Panc1 (cell line): ENCODE measurements at regions not wholly inside any gene's neighbourhood (a gene's known extent, or its start where the extent isn't known, plus 50 kb on each side); places are given as distances from the start of the nearest gene placed in this dataset.

Experiments
- ATAC-seq: fragments of 200-7000 bp; cut with Tn5 transposase; 2 replicates; pipeline ENCODE4 v1.9.1; 2020; ENCODE audit warnings: mild to moderate bottlenecking, moderate library complexity
- BruUV-seq: library from RNA; stranded (reverse); fragments of 400-500 nt; replicated peaks from 2 replicates; lab custom pipeline; 2021; lab: Mats Ljungman, UMichigan
- CTCF ChIA-PET: fragments of 300-600 bp; sonication (Branson Sonifier 250); formaldehyde crosslinking; loops from one replicate; lab custom pipeline; 2022; ENCODE audit warnings: antibody characterized with exemption; lab: Charles Lee
- POLR2A ChIA-PET: fragments of 300-600 bp; sonication (Branson Sonifier 250); formaldehyde crosslinking; loops from one replicate; lab custom pipeline; 2022; ENCODE audit warnings: antibody characterized with exemption; lab: Charles Lee
- DNase-seq: peaks from one replicate; pipeline ENCODE4 v3.0.0-alpha.2; 2010; ENCODE audit warnings: low read depth, low spot score
- H3K27ac ChIP-seq: 2 replicates; pipeline ENCODE4 v1.5.1; 2011; ENCODE audit warnings: mild to moderate bottlenecking, low read length, inconsistent platforms
- H3K27me3 ChIP-seq: fragments of 200-500 bp; sonication (Bioruptor generic); 2 replicates; pipeline ENCODE4 v1.6.0; 2014; ENCODE audit warnings: low read length, inconsistent platforms; ENCODE audit not compliant: control insufficient read depth, insufficient read depth
- H3K36me3 ChIP-seq: fragments of 200-500 bp; sonication (Bioruptor generic); 2 replicates; pipeline ENCODE4 v1.5.1; 2014; ENCODE audit warnings: inconsistent platforms, mild to moderate bottlenecking, low read length, moderate library complexity; ENCODE audit not compliant: control insufficient read depth, insufficient read depth
- H3K4me1 ChIP-seq: 2 replicates; pipeline ENCODE4 v1.5.1; 2011; ENCODE audit warnings: inconsistent platforms, mild to moderate bottlenecking, low read length, moderate library complexity; ENCODE audit not compliant: control insufficient read depth, insufficient read depth
- H3K4me3 ChIP-seq, 2 experiments: 2 replicates each; pipeline ENCODE4 v1.5.1; 2011 to 2012; ENCODE audit warnings: low read depth in 2 of 2, low read length in 2 of 2, mild to moderate bottlenecking in 2 of 2, inconsistent platforms in 1 of 2, moderate library complexity in 1 of 2
- H3K9me3 ChIP-seq: fragments of 200-500 bp; sonication (Bioruptor generic); 2 replicates; pipeline ENCODE4 v1.5.1; 2014; ENCODE audit warnings: low read depth, mild to moderate bottlenecking, inconsistent platforms, low read length, moderate library complexity; ENCODE audit not compliant: control insufficient read depth, insufficient read depth
- POLR2AphosphoS5 ChIP-seq: IDR thresholded peaks from 2 replicates; pipeline ENCODE4 v1.6.1; 2012; ENCODE audit warnings: mild to moderate bottlenecking, low read depth, low read length, moderate library complexity
- REST ChIP-seq, 2 experiments: IDR thresholded peaks; 2 replicates each; pipeline ENCODE4 v1.6.1; 2011 to 2012; ENCODE audit warnings: low read depth in 2 of 2, control low read depth in 1 of 2, low read length in 1 of 2, mild to moderate bottlenecking in 1 of 2, moderate library complexity in 1 of 2; ENCODE audit not compliant: insufficient read depth in 1 of 2
- SIN3A ChIP-seq: IDR thresholded peaks from 2 replicates; pipeline ENCODE4 v1.6.1; 2012; ENCODE audit warnings: low read depth, mild to moderate bottlenecking, low read length, moderate library complexity, borderline replicate concordance; ENCODE audit not compliant: insufficient read depth
- TCF7L2 ChIP-seq: IDR thresholded peaks from 2 replicates; pipeline ENCODE4 v1.6.1; 2011; ENCODE audit warnings: mild to moderate bottlenecking, low read depth, low read length, inconsistent platforms
- in situ Hi-C: cut with HindIII; loops from 2 replicates; pipeline ENCODE4 v1.10.0; 2016; ENCODE audit warnings: low sequenced_read_pairs, low pct_unique_long_range_greater_than_20kb
- intact Hi-C: fragments of 100-400 bp; cut with micrococcal nuclease; formaldehyde crosslinking; loops from one replicate; pipeline ENCODE4 v1.10.0; 2022; ENCODE audit not compliant: unreplicated experiment
- TF ChIP-seq, protein P1 (sequence below): fragments of 450-650 bp; IDR thresholded peaks from 2 replicates; pipeline ENCODE4 v1.5.1; 2017; ENCODE audit warnings: mild to moderate bottlenecking

DNA sequence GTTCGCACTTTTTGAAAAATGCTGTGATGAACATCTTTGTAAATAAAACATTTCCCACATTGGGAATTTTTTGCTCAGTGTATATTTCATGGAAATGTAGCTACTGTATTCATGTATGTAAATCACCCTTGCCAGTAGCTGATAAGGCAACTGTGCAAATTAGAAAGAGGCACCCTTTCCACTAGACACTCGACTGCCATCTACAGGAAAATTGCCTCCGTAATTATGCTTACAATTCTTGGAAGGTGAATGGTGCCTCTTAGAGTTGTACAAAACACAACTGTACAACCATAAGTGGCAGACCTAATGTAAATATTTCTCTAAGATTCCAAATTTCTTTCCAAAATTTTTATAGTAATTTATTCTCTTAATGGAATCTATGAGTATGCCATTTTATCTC, 491.7 kb downstream of the CCSER2 start:
- Histone ChIP-seq H3K27me3 (no peaks in the 10 kb centered on the region), H3K9me3 (no peaks in the 10 kb centered on the region), H3K27ac (no peak overlapping the region), H3K4me3 (no peak overlapping the region), H3K4me1 (no peaks in the 10 kb centered on the region), H3K36me3 (no peaks in the 10 kb centered on the region)
- ATAC-seq (no peak), DNase-seq (no peak)
- POLR2A ChIA-PET: no interaction called here
- no peak for TF ChIP-seq SIN3A
- no peak for TF ChIP-seq TCF7L2
- no peak for TF ChIP-seq REST (IDR thresholded peaks at IDR 0.05; ENCODE audit: insufficient read depth in 1 of 2, low read depth in 2 of 2, low read length in 1 of 2)
- TF ChIP-seq, protein P1, sequence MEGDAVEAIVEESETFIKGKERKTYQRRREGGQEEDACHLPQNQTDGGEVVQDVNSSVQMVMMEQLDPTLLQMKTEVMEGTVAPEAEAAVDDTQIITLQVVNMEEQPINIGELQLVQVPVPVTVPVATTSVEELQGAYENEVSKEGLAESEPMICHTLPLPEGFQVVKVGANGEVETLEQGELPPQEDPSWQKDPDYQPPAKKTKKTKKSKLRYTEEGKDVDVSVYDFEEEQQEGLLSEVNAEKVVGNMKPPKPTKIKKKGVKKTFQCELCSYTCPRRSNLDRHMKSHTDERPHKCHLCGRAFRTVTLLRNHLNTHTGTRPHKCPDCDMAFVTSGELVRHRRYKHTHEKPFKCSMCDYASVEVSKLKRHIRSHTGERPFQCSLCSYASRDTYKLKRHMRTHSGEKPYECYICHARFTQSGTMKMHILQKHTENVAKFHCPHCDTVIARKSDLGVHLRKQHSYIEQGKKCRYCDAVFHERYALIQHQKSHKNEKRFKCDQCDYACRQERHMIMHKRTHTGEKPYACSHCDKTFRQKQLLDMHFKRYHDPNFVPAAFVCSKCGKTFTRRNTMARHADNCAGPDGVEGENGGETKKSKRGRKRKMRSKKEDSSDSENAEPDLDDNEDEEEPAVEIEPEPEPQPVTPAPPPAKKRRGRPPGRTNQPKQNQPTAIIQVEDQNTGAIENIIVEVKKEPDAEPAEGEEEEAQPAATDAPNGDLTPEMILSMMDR: peak; percentile 56; the same call in 1 of the 2 replicates
- BruUV-seq: no TSS peak
- in situ Hi-C loops (no loop called here), intact Hi-C loops (no loop called here)
- CTCF ChIA-PET: no interaction called here

- Histone ChIP-seq H3K4me3 (no peak overlapping the region), H3K36me3 (no peaks in the 10 kb centered on the region), H3K27me3 (no peaks in the 10 kb centered on the region), H3K27ac (no peak overlapping the region), H3K4me1 (no peaks in the 10 kb centered on the region), H3K9me3 (no peaks in the 10 kb centered on the region)
- in situ Hi-C loops: no loop called here
- ChIA-PET CTCF (no interaction called here), POLR2A (no interaction called here)
- TF ChIP-seq TCF7L2 (no peak), SIN3A (no peak), POLR2AphosphoS5 (no peak), REST (IDR thresholded peaks at IDR 0.05; ENCODE audit: insufficient read depth in 1 of 2, low read depth in 2 of 2, low read length in 1 of 2) (no peak)
- TF ChIP-seq, protein P1: no peak
- intact Hi-C loops: no loop called here
- DNase-seq (no peak), ATAC-seq (no peak)
- no TSS peak for BruUV-seq
Measured at GRCh38 chr10:84820596-84820995, 492.2 kb downstream of the CCSER2 start.
